Activated T-helper 17 cell treated with anti-CD3 and anti-CD28 coated beads, Interleukin-2, amount 50 U/mL, for 72 hours (primary cell): ENCODE measurements at regions not wholly inside any gene's neighbourhood (a gene's known extent, or its start where the extent isn't known, plus 50 kb on each side); places are given as distances from the start of the nearest gene placed in this dataset.
"Not testable (repeated sequence)": the region's sequence is repeated elsewhere in the genome, so short reads cannot be mapped to it uniquely, and the experiment has no call there.

ENCODE experiments used
- ATAC-seq: fragments of 150-1000 bp; cut with Tn5 transposase; replicated peaks from 2 replicates; pipeline ENCODE4 v1.10.0; 2021; ENCODE audit warnings: mild to moderate bottlenecking, moderate library complexity
- H3K27ac Mint-ChIP-seq: one replicate; pipeline ENCODE4 v1.8.0; 2022; ENCODE audit warnings: mixed read lengths
- H3K27me3 Mint-ChIP-seq: one replicate; pipeline ENCODE4 v1.8.0; 2022; ENCODE audit warnings: mixed read lengths
- H3K36me3 Mint-ChIP-seq: one replicate; pipeline ENCODE4 v1.8.0; 2022; ENCODE audit warnings: low read depth, mild to moderate bottlenecking, mixed read lengths
- H3K4me1 Mint-ChIP-seq: one replicate; pipeline ENCODE4 v1.8.0; 2022; ENCODE audit warnings: mixed read lengths
- H3K4me3 Mint-ChIP-seq: one replicate; pipeline ENCODE4 v1.8.0; 2022; ENCODE audit warnings: mild to moderate bottlenecking, mixed read lengths
- H3K9me3 Mint-ChIP-seq: one replicate; pipeline ENCODE4 v1.8.0; 2022; ENCODE audit warnings: mixed read lengths

GRCh38 chr10:28986117-28986792, 302.6 kb upstream of the LYZL1 start:
- H3K36me3 Mint-ChIP-seq: no peaks in the 10 kb centered on the region
- no peak overlapping the region for H3K27ac Mint-ChIP-seq
- ATAC-seq: no peak
- H3K4me3 Mint-ChIP-seq: no peak overlapping the region
- no peaks in the 10 kb centered on the region for H3K9me3 Mint-ChIP-seq
- peaks cover 3% of the 10 kb centered on the region for H3K27me3 Mint-ChIP-seq
- no peaks in the 10 kb centered on the region for H3K4me1 Mint-ChIP-seq

- no peaks in the 10 kb centered on the region for H3K9me3 Mint-ChIP-seq
- H3K4me1 Mint-ChIP-seq: no peaks in the 10 kb centered on the region
- H3K27ac Mint-ChIP-seq: no peak overlapping the region
Measured at GRCh38 chr10:28986856-28987255, 302.0 kb upstream of the LYZL1 start.

GRCh38 chr10:28987555-28988320, 301.1 kb upstream of the LYZL1 start:
- Mint-ChIP-seq H3K27ac (no peak overlapping the region), H3K36me3 (no peaks in the 10 kb centered on the region), H3K27me3 (peaks cover 3% of the 10 kb centered on the region), H3K9me3 (no peaks in the 10 kb centered on the region), H3K4me1 (no peaks in the 10 kb centered on the region), H3K4me3 (no peak overlapping the region)
- ATAC-seq: no peak

More at GRCh38 chr10:28986856-28987255, 302.0 kb upstream of the LYZL1 start:
- no peak overlapping the region for H3K4me3 Mint-ChIP-seq
- ATAC-seq: no peak
- H3K27me3 Mint-ChIP-seq: peaks cover 3% of the 10 kb centered on the region
- H3K36me3 Mint-ChIP-seq: no peaks in the 10 kb centered on the region

GRCh38 chr10:28988980-28989379, 299.9 kb upstream of the LYZL1 start:
- no peak overlapping the region for H3K4me3 Mint-ChIP-seq
- no peaks in the 10 kb centered on the region for H3K36me3 Mint-ChIP-seq
- no peak overlapping the region for H3K27ac Mint-ChIP-seq
- no peaks in the 10 kb centered on the region for H3K9me3 Mint-ChIP-seq
- H3K27me3 Mint-ChIP-seq: peaks cover 3% of the 10 kb centered on the region
- ATAC-seq: no peak
- H3K4me1 Mint-ChIP-seq: no peaks in the 10 kb centered on the region

- H3K36me3 Mint-ChIP-seq: no peaks in the 10 kb centered on the region
- H3K27ac Mint-ChIP-seq: no peak overlapping the region
- H3K4me3 Mint-ChIP-seq: no peak overlapping the region
Measured at GRCh38 chr10:28991333-28992270, 297.3 kb upstream of the LYZL1 start.

GRCh38 chr10:28993056-28993455, 295.8 kb upstream of the LYZL1 start:
- H3K36me3 Mint-ChIP-seq: no peaks in the 10 kb centered on the region
- ATAC-seq: no peak
- no peak overlapping the region for H3K27ac Mint-ChIP-seq
- H3K27me3 Mint-ChIP-seq: peaks cover 6% of the 10 kb centered on the region
- no peak overlapping the region for H3K4me3 Mint-ChIP-seq
- no peaks in the 10 kb centered on the region for H3K9me3 Mint-ChIP-seq
- no peaks in the 10 kb centered on the region for H3K4me1 Mint-ChIP-seq

More at GRCh38 chr10:28991333-28992270, 297.3 kb upstream of the LYZL1 start:
- H3K9me3 Mint-ChIP-seq: no peaks in the 10 kb centered on the region
- ATAC-seq: no peak
- H3K4me1 Mint-ChIP-seq: no peaks in the 10 kb centered on the region
- H3K27me3 Mint-ChIP-seq: peaks cover 6% of the 10 kb centered on the region

GRCh38 chr10:28993861-28994260, 295.0 kb upstream of the LYZL1 start:
- no peaks in the 10 kb centered on the region for H3K4me1 Mint-ChIP-seq
- ATAC-seq: no peak
- no peaks in the 10 kb centered on the region for H3K9me3 Mint-ChIP-seq
- H3K27me3 Mint-ChIP-seq: peaks cover 3% of the 10 kb centered on the region
- no peaks in the 10 kb centered on the region for H3K36me3 Mint-ChIP-seq
- H3K4me3 Mint-ChIP-seq: no peak overlapping the region
- no peak overlapping the region for H3K27ac Mint-ChIP-seq

- not testable (repeated sequence) for H3K36me3 Mint-ChIP-seq, H3K9me3 Mint-ChIP-seq, H3K27me3 Mint-ChIP-seq, H3K4me3 Mint-ChIP-seq, H3K27ac Mint-ChIP-seq, H3K4me1 Mint-ChIP-seq, ATAC-seq
Measured at GRCh38 chr10:28994802-28995201, 294.1 kb upstream of the LYZL1 start.

- no peaks in the 10 kb centered on the region for H3K36me3 Mint-ChIP-seq
- ATAC-seq: no peak
Measured at GRCh38 chr10:28995497-28995896, 293.4 kb upstream of the LYZL1 start.

GRCh38 chr10:28996345-28996744, 292.5 kb upstream of the LYZL1 start:
- H3K36me3 Mint-ChIP-seq: no peaks in the 10 kb centered on the region
- no peaks in the 10 kb centered on the region for H3K4me1 Mint-ChIP-seq
- H3K4me3 Mint-ChIP-seq: no peak overlapping the region
- peaks cover 7% of the 10 kb centered on the region for H3K27me3 Mint-ChIP-seq
- no peaks in the 10 kb centered on the region for H3K9me3 Mint-ChIP-seq
- H3K27ac Mint-ChIP-seq: no peak overlapping the region
- no peak for ATAC-seq

More at GRCh38 chr10:28995497-28995896, 293.4 kb upstream of the LYZL1 start:
- Mint-ChIP-seq H3K4me3 (no peak overlapping the region), H3K9me3 (no peaks in the 10 kb centered on the region), H3K4me1 (no peaks in the 10 kb centered on the region), H3K27ac (no peak overlapping the region), H3K27me3 (peaks cover 3% of the 10 kb centered on the region)

- no peaks in the 10 kb centered on the region for H3K36me3 Mint-ChIP-seq
- H3K4me1 Mint-ChIP-seq: no peaks in the 10 kb centered on the region
- H3K9me3 Mint-ChIP-seq: no peaks in the 10 kb centered on the region
- H3K4me3 Mint-ChIP-seq: no peak overlapping the region
- peaks cover 7% of the 10 kb centered on the region for H3K27me3 Mint-ChIP-seq
- ATAC-seq: no peak
- no peak overlapping the region for H3K27ac Mint-ChIP-seq
Measured at GRCh38 chr10:28996947-28997551, 291.8 kb upstream of the LYZL1 start.

GRCh38 chr10:28997734-28998133, 291.1 kb upstream of the LYZL1 start:
- H3K4me3 Mint-ChIP-seq: no peak overlapping the region
- peaks cover 7% of the 10 kb centered on the region for H3K27me3 Mint-ChIP-seq
- no peak for ATAC-seq
- H3K4me1 Mint-ChIP-seq: no peaks in the 10 kb centered on the region
- H3K27ac Mint-ChIP-seq: no peak overlapping the region
- no peaks in the 10 kb centered on the region for H3K9me3 Mint-ChIP-seq
- H3K36me3 Mint-ChIP-seq: no peaks in the 10 kb centered on the region

GRCh38 chr10:29001801-29002200, 287.1 kb upstream of the LYZL1 start:
- peaks cover 4% of the 10 kb centered on the region for H3K27me3 Mint-ChIP-seq
- ATAC-seq: no peak
- H3K4me3 Mint-ChIP-seq: no peak overlapping the region
- H3K4me1 Mint-ChIP-seq: no peaks in the 10 kb centered on the region
- no peak overlapping the region for H3K27ac Mint-ChIP-seq
- no peaks in the 10 kb centered on the region for H3K9me3 Mint-ChIP-seq
- H3K36me3 Mint-ChIP-seq: no peaks in the 10 kb centered on the region

- not testable (repeated sequence) for H3K27ac Mint-ChIP-seq, H3K4me1 Mint-ChIP-seq, H3K36me3 Mint-ChIP-seq, H3K9me3 Mint-ChIP-seq, H3K4me3 Mint-ChIP-seq, H3K27me3 Mint-ChIP-seq, ATAC-seq
Measured at GRCh38 chr10:29003014-29003413, 285.9 kb upstream of the LYZL1 start.
